Parathyroid adenoma (tissue), 2 donors: ENCODE measurements at regions not wholly inside any gene's neighbourhood (a gene's known extent, or its start where the extent isn't known, plus 50 kb on each side); places are given as distances from the start of the nearest gene placed in this dataset.
"Not testable (repeated sequence)": the region's sequence is repeated elsewhere in the genome, so short reads cannot be mapped to it uniquely, and the experiment has no call there.

ENCODE experiments used
- H2AFZ ChIP-seq: fragments of 300-600 bp; sonication (generic); one replicate; pipeline ENCODE4 v1.7.0; 2017; ENCODE audit warnings: antibody characterized with exemption, mild to moderate bottlenecking
- H3K27ac ChIP-seq: fragments of 300-600 bp; sonication (generic); one replicate; pipeline ENCODE4 v1.7.0; 2017
- H3K27me3 ChIP-seq: fragments of 300-600 bp; sonication (generic); one replicate; pipeline ENCODE4 v1.7.0; 2017; ENCODE audit warnings: low read length; ENCODE audit not compliant: control insufficient read depth, insufficient read depth
- H3K36me3 ChIP-seq: fragments of 300-600 bp; sonication (generic); one replicate; pipeline ENCODE4 v1.7.0; 2017; ENCODE audit warnings: low read length; ENCODE audit not compliant: control insufficient read depth, insufficient read depth
- H3K4me1 ChIP-seq: fragments of 300-600 bp; sonication (generic); one replicate; pipeline ENCODE4 v1.7.0; 2017; ENCODE audit warnings: control low read depth
- H3K4me2 ChIP-seq: fragments of 300-600 bp; sonication (generic); one replicate; pipeline ENCODE4 v1.7.0; 2017; ENCODE audit warnings: low read length
- H3K4me3 ChIP-seq: fragments of 300-600 bp; sonication (generic); one replicate; pipeline ENCODE4 v1.7.0; 2017; ENCODE audit warnings: low read depth, low read length
- H3K79me2 ChIP-seq: fragments of 300-600 bp; sonication (generic); one replicate; pipeline ENCODE4 v1.7.0; 2017; ENCODE audit warnings: control low read depth
- H3K9ac ChIP-seq: fragments of 300-600 bp; sonication (generic); one replicate; pipeline ENCODE4 v1.7.0; 2017; ENCODE audit warnings: mild to moderate bottlenecking
- H3K9me3 ChIP-seq: fragments of 300-600 bp; sonication (generic); one replicate; pipeline ENCODE4 v1.7.0; 2017; ENCODE audit warnings: low read length; ENCODE audit not compliant: control insufficient read depth
- TF ChIP-seq, protein P1 (sequence below): fragments of 300-600 bp; sonication (generic); IDR thresholded peaks from one replicate; pipeline ENCODE4 v1.7.0; 2017; ENCODE audit warnings: antibody characterized with exemption, mild to moderate bottlenecking
- donor health status: primary hyperparathyroidism.

DNA sequence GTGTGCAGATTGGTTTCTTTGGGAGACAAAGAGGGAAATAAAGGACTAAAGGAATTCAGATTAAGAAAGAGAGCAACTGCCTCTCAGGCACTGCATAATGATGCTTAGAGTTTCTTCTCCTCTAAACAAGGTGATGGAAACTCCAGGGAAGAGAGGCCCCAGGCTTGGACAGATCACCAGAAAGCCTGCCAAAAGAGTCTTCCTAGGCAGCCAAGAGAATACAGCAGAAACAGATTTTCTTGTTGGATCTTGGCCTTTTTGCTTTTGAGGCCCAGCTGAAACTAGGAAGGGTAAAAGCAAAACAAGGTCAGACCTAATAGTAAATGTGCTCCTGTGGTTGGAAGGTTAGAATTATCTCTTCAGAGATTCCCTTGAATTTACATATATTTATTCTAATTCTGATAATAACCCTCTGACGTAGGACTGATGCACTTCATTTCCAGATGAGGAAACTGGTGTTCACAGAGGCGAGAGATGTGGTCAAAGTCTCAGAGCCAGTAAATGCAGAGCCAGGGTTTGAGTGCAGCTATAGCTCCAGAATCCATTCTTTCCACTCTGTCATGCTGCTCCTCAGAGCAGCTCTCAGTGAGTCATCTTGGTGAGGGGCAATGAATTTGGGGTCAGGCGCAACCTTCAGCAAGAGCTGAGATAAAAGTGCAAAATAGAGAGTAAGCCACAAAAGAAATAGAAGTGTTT is 142.3 kb upstream of the FBXO11 start:
- TF ChIP-seq, protein P1, sequence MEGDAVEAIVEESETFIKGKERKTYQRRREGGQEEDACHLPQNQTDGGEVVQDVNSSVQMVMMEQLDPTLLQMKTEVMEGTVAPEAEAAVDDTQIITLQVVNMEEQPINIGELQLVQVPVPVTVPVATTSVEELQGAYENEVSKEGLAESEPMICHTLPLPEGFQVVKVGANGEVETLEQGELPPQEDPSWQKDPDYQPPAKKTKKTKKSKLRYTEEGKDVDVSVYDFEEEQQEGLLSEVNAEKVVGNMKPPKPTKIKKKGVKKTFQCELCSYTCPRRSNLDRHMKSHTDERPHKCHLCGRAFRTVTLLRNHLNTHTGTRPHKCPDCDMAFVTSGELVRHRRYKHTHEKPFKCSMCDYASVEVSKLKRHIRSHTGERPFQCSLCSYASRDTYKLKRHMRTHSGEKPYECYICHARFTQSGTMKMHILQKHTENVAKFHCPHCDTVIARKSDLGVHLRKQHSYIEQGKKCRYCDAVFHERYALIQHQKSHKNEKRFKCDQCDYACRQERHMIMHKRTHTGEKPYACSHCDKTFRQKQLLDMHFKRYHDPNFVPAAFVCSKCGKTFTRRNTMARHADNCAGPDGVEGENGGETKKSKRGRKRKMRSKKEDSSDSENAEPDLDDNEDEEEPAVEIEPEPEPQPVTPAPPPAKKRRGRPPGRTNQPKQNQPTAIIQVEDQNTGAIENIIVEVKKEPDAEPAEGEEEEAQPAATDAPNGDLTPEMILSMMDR: no peak
- Histone ChIP-seq H3K4me1 (no peaks in the 10 kb centered on the region), H3K27ac (no peak overlapping the region), H3K9ac (no peak overlapping the region), H3K36me3 (no peaks in the 10 kb centered on the region), H3K27me3 (no peaks in the 10 kb centered on the region), H3K4me2 (no peak overlapping the region), H2AFZ (no peak overlapping the region), H3K9me3 (no peaks in the 10 kb centered on the region), H3K4me3 (no peak overlapping the region), H3K79me2 (no peaks in the 10 kb centered on the region)

- Histone ChIP-seq H3K27me3 (no peaks in the 10 kb centered on the region), H3K27ac (no peak overlapping the region), H3K9me3 (no peaks in the 10 kb centered on the region), H3K79me2 (no peaks in the 10 kb centered on the region), H3K4me2 (no peak overlapping the region), H3K4me1 (no peaks in the 10 kb centered on the region), H3K9ac (no peak overlapping the region), H3K4me3 (no peak overlapping the region), H2AFZ (no peak overlapping the region), H3K36me3 (no peaks in the 10 kb centered on the region)
- TF ChIP-seq, protein P1: no peak
Observed at GRCh38 chr2:48049371-48049770, 143.1 kb upstream of the FBXO11 start.

DNA sequence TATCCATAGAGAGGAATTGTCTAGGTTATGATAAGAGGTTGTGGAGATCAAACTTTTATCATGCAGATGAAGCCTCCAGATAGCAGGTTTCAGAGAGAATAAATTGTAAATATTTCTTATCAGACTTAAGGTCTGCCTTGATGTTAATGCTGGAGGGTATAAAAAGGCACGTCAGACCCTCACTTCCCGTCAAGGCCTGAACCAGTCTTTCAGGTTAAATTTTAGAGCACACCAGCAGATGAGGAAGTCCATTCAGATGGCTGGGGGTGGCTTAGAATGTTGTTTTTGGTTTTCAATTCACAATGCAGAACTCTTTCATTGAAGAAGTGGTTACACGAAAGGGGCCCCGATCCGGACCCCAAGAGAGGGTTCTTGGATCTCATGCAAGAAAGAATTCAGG is 144.4 kb upstream of the FBXO11 start:
- Histone ChIP-seq H3K4me1 (no peaks in the 10 kb centered on the region), H3K27me3 (no peaks in the 10 kb centered on the region), H3K27ac (no peak overlapping the region), H3K36me3 (no peaks in the 10 kb centered on the region), H3K4me2 (no peak overlapping the region), H3K79me2 (no peaks in the 10 kb centered on the region), H3K9ac (no peak overlapping the region), H3K4me3 (no peak overlapping the region), H3K9me3 (no peaks in the 10 kb centered on the region), H2AFZ (no peak overlapping the region)
- TF ChIP-seq, protein P1: no peak

DNA sequence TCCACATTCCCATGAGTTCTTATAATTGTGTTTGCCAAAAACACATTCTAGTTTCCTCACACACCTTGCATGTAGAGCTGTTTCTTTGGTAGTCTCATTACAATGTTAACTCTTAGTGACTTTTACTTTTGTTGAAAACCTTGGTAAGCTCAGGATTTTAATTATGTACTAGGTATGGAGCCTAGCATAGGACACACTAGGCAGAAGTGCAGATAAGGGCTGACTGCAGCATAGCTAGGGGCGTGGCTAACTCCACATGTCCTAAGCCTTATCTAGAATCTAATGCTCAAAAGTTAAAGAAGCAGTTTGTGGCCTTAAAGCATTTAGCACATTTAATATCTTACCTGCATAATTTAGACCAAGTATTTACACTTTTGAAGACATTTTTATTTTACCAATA is 153.7 kb upstream of the FBXO11 start:
- Histone ChIP-seq H3K9ac (no peak overlapping the region), H3K36me3 (no peaks in the 10 kb centered on the region), H3K9me3 (no peaks in the 10 kb centered on the region), H3K79me2 (no peaks in the 10 kb centered on the region), H2AFZ (no peak overlapping the region), H3K4me3 (no peak overlapping the region), H3K27ac (no peak overlapping the region), H3K4me2 (no peak overlapping the region), H3K4me1 (no peaks in the 10 kb centered on the region), H3K27me3 (no peaks in the 10 kb centered on the region)
- TF ChIP-seq, protein P1: no peak

- not testable (repeated sequence) for H3K36me3 ChIP-seq, H3K4me2 ChIP-seq
Observed at GRCh38 chr2:48061656-48062055, 155.4 kb upstream of the FBXO11 start.

More at GRCh38 chr2:48061656-48062055, 155.4 kb upstream of the FBXO11 start:
- not testable (repeated sequence) for H3K9ac ChIP-seq, H3K27ac ChIP-seq, H3K4me1 ChIP-seq, H3K27me3 ChIP-seq, H3K79me2 ChIP-seq, H3K4me3 ChIP-seq, H3K9me3 ChIP-seq, H2AFZ ChIP-seq
